ENCODE measurements at regions not wholly inside any gene's neighbourhood (a gene's known extent, or its start where the extent isn't known, plus 50 kb on each side); places are given as distances from the start of the nearest gene placed in this dataset.

DNA sequence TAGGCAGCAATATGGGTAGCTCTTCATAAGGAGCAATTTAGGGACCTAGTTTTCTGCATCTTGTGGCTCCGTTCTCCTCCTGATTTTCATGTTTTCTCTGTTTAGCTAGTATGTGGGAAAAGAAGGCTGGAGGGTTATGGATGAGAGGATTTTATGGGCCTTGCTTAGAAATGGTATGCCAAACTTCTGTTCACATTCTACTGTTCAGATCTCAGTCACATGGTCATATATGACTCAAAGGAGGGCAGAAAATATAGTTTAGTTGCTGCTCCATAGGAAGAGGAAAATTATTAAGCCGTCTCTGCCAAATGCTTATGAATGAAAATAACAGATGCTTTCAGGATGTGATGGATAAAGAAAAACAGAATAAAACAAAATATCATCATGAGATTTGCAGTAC is 361.8 kb upstream of the CWC22 start:
- DNase-seq = no peak
- intact Hi-C loops (cut with DNase I) = no loop called here

DNA sequence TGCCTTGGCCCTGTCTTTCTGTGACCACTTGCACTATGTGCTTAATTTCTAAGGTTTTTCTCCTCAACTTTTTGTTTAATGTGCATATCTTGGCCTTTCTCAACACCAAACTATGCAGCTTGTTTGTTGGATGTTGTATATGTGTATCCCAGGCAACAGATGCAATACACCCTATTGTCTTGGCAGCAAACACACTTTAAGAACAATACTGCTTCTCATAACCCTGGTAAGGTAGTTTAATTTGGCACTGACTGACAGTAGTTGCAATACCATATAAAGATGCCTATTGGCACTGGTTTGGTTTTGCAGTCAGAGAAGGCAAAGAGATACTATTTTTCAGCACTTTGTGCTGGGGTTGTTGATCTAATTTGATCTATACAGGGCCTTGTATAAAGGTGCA is 360.7 kb upstream of the CWC22 start:
- DNase-seq = no peak
- intact Hi-C loops (cut with DNase I) = no loop called here

DNA sequence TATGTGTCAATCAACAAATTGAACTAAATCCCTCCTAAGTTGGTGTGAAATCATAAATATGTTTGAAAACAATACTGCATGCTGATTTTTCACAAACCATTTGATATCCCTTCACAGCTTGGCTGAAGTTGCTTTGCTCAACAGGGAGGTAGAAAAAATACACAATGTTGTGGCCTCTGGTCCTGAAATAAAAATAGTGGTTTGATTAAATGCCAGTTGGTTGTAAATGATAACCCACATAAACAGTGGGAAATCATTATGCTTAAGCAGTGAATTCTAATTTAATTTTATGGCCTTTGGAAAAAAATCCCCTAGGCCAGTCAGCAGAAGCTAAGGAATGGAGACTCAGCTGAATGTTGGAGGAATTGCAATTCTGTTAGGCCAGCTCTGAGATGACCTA is 359.4 kb upstream of the CWC22 start:
- no peak for DNase-seq
- intact Hi-C loops (cut with DNase I) = no loop called here

DNA sequence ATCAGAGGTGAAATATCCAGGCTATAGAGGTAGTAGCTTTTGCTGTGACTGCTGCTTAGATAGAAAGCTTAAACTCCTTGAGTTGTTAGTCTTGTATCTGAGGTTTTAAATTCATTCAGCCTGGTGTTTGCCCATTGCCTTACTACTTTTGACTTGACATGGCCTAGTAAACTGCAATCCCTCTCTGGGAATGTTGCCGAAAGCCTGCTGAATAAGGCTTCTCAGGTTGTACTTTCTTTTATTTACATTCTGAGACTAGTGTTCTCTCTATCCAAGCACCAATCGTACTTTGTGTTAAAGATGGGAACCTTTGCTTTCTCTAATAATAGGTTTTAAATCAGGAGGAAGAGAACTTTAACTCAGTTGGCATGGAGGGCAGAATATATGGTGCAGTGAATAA is 357.6 kb upstream of the CWC22 start:
- intact Hi-C loops (cut with DNase I) = no loop called here
- no peak for DNase-seq

DNA sequence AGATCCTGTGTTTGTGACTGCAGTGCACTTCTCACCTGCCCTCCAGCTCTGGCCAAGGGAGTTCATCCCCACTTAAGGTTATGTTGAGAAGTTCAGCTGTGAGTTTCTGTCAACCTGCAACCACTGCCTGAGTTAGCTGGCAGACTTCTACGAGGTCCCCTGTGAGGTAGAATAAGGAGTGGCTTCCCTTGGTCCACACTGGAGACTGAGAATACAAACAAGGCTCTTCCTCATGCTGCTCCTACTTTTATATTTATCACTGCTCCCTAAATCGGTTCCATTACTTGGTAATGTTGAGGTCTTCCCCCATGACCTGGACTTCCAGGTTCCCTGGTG is 353.2 kb upstream of the CWC22 start:
- no peak for DNase-seq
- intact Hi-C loops (cut with DNase I) = no loop called here

DNA sequence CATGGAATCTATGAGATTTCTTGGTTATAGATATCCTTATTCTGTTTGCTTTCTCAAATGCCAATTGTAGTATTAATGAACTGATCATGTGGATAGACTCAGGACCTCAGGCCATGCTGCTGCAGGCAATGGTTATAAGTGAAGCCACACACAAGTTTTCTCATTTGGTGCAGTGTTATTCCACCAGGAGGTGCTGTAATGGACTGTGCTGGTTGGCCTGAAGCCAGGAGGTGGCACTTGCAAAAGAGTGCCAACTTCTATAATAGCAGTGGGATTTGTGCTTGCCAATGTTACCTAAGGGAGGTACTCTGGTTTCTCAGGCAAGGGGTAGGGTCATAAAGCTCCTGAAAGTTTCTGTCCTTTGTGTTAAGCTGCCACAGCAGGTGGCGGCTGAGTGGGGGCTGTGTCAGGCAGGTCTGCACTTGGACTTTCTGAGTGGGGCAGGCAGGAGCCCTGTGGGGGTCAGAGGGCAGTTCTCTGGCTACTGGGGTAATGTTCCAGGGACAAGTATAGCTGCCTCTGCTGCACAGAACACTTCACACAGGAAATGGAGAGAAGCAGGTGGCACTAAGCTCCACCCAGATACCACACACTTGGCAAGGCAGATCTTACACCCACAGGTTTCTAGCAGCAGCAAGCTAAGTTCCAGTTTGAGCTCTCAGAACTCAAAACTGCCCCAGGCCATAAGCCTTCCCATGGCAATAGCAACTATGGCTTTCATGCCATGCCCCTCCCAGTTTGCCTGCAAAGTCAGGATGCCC is 352.6 kb upstream of the CWC22 start:
- no peak for DNase-seq
- intact Hi-C loops (cut with DNase I) = no loop called here

DNA sequence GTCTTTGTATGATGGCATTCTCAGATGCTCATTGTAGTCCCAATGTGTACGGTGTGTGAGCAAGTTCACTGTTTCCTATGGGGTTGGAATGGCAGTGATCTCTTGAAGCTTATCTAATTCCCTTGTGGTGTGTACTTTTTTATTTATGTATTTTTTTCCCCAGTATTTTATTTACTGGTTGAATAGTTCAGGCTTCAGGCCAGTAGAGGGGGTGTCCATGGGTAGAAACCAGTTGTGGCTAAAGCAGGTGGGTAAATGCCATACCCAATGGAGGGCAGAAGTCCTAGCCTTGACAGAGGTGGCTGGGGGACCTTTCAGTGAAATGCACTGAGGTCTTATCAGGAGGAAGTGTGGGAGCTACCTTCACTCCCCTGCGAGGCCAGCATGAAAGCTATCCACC is 351.4 kb upstream of the CWC22 start:
- intact Hi-C loops (cut with DNase I) = no loop called here
- no peak for DNase-seq

DNA sequence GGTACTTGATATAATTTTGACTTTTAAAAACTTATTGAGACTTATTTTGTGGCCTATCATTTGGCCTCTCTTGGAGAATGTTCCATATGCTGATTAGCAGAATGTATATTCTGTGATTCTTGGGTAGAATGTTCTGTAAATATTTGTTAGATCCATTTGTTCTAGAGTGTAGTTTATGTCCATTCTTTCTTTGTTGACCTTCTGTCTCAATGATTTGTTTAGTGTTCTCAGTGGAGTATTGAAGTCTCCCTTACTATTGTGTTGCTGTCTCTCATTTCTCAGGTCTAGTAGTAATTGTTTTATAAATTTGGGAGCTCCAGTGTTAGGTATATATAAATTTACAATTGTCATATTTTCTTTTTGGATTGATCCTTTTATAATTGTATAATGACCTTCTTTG is 349.6 kb upstream of the CWC22 start:
- intact Hi-C loops (cut with DNase I) = no loop called here
- no peak for DNase-seq

DNA sequence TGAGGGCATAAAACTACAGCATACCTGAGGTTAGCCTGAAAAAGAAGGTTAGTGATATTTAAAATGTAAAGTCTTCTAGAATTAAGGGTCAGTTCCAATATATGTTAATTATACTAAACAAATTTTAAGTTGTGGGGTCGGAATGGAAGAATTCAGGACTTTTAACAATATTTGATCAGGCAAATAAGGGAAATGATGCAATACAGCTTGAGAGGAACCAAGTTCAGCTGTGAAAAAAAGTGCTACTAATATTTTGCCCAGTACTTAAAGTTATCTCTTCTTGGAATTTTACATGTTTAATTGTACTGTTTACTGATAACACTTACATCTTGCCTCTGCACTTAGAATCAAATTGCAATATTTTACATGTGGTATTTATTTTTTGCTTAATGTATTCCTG is 345.5 kb upstream of the CWC22 start:
- no peak for DNase-seq
- intact Hi-C loops (cut with DNase I) = no loop called here

DNA sequence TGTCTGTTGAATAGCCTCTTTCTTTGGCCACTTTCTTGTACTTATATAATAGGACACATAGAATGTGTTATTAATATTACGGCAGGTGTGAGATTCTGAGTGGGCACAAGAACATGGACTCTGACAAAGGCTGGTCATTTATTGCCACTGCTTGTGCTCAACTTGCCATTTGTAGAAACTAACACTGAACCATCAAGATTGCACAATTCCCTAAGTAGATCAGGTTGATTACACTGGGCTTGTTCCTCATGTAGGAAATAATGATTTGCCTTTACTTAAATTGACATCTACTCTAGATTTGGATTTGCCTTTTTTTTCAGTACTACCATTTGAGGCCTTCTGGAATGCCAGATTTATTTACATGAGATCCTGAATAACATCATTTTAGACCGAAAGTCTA is 342.7 kb upstream of the CWC22 start:
- DNase-seq = no peak
- intact Hi-C loops (cut with DNase I) = no loop called here

DNA sequence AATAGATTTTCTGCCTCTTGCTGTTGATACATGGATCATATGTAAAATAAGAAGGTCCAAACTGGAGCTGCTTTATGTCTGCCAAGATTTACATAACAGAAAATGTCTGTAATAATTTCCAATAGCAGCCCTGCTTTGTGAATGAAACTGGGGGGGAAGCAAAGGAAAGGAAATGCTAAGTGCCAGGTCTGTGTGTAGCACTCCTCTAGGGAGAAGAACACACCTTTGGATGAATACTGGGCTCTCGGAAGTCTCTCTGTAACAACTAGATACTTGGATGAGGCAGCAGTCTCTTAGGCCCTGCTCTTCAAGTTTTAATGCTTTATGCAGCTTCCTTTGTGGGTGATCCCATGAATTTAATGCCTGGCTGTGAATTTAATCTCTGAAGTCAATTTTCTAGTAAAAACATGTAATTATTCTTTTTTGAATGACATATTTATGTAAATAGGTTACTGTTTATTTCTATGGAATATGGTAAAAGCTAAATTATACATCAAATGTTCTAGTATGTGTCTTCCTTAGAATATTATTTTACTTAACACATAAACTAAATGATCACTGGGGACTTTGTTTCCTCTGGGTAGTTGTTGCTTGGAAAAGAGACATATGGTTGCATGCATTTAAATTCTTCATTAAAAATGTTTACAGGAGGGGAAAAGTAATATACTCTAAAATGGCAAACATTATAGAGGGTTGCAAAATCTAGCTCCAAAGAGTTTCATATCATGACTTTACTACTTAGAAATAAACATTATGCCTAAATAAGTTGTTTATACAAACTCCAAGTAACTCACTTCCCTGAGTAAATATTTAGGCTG is 336.6 kb upstream of the CWC22 start:
- DNase-seq = no peak
- intact Hi-C loops (cut with DNase I) = no loop called here

DNA sequence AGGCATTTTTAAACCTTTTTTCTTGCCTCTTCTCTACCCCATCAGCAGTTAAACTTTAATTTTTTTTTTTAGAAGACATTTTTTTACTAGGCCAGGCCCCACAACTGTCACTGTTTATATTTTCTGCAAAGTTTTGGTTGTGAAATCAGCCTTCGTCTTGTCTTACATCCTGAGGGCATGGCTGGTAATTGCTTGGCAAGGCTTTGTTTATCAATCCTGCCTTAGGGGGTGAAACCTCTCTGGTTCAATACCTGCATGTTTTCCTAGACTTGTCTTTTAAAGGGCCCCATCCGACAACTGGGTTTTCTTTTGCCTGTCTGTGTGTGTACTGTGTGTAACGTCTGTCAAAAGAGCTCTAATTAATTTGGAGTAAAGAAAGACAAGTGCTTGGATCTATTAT is 330.0 kb upstream of the CWC22 start:
- DNase-seq = no peak
- intact Hi-C loops (cut with DNase I) = no loop called here

DNA sequence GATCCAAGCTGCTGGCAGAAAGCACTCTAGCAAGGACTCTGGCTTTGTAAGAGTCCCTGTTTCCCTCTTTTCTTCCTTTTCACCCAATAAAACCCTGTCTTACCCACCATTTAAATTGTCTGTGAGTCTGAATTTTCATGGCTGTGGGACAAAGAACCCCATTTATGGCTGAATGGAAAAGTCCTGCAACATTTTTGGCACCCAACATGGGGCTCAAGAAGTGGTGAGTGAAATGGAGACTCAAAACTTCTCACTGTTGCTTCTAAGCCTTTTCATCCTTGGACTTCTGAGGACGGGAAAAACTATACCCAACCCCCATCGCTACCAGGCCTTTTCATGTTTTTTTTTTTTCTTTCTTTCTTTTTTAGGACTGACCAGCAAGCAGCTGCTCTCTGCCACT is 329.5 kb upstream of the CWC22 start:
- intact Hi-C loops (cut with DNase I) = no loop called here
- DNase-seq = no peak

DNA sequence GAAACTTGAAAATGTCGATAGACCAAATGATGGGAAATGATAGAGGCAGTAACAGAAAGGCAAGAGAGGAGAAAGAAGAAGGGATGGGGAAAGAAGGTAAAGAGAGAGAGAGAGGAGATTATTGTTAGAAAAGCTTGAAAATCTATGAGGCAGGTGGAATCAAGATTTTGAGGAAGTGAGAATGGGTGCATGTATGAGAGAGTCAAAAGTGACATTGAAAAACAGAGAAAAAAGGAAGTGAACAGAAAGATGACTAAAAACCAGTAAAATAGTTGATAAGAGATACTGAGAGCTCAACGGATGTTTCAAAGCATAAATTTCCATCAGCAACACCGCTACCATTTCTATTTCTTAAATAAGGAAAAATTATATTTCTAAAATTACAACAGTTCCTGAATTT is 327.4 kb upstream of the CWC22 start:
- DNase-seq = no peak
- intact Hi-C loops (cut with DNase I) = no loop called here

DNA sequence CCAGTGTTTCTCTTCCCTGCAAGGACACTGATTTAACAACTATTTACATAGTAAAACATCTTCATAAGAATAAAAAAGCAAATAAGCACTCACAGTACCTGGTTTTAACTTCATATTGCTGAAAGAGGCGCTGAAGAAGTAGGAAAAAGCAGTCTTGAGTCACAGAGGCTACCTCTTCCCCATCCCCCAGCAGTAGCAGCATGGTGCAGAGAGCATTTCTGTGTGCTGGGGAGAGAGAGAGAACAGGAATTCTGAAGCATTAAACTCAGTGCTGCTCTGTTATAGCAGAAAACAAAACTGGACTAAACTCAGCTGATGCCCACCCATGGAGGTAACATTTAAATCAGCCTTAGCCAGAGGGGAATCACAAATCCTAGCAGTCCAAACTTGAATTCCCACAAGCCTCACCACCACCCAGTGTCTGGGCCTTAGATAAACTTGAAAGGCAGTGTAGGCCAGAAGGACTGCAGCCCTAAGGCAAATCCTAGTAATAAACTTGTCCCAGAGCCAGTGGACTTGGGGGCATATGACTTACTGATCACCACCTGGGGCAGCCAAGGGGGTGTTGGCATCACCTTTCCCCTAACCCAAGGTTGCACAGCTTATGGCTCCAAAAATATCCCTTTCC is 321.8 kb upstream of the CWC22 start:
- intact Hi-C loops (cut with DNase I) = no loop called here

DNA sequence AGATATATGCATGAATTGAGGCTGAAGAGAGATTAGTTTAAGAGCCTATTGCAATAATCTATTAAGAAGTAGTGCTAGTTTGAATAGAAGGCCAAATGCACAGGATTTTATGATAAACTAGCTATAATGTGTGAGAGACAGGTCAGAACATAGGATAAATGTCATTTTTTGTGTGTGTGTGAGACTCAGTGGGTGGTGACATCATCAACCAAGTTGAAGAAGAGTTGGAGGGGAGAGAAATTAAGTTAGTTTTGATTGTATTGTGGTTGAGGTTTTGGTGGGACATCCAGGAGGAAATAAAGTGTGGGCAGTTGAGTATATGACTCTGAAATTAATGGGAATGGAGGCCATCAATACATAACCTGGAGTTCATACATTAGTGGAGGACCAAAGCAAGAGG is 320.1 kb upstream of the CWC22 start:
- no peak for DNase-seq
- intact Hi-C loops (cut with DNase I) = no loop called here

More for the DNA sequence above, 321.8 kb upstream of the CWC22 start:
- DNase-seq = no peak

DNA sequence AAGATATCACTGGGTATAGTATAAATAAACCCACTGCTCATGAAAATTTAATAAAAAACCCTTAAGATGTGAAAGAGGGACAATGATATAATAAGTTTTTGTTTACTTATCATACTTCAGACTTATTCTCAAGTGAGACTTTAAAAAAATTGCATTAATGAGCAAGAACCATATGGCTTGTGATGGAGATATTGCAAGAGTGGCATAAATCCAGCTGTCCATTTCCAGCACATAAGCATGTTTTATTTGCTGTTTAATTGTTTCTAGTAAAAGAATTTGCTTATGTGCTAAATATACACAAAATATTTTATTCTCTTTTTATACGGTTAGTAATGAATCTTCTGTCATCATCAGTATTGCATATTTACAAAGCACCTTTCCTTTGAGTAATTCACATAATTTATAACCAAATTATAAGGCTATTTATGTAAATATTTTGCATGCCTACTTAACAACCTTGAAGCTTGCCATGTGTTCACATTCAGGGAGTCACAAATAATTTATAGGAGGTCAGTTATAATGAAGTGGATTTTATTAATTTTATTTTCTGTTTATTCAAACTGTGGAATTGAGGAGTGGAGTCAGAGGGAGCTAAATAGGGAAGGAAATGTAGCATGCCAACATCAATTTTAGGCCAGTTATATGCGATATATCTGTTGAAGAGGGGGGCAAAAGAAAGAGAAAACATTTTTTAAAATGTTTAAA is 318.5 kb upstream of the CWC22 start:
- DNase-seq = no peak
- intact Hi-C loops (cut with DNase I) = no loop called here

DNA sequence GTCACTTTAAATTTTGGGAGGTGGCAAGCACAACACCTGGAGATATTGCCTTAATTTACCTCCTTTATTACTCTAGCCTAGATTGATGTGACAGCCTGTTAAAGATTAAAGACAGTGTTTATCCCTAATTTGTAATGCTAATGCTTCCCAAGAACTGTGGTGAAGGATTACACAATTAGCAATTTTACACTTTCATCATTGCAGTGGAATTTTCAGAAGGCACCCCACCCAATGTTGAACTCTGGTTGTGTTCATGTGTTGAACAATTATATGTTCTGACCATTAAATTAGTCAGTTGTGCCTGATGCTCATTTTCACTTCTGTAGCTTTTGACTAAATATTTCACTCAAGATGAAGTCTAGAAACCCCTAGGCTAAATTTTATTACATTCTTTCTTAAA is 317.1 kb upstream of the CWC22 start:
- DNase-seq = no peak
- intact Hi-C loops (cut with DNase I) = no loop called here

DNA sequence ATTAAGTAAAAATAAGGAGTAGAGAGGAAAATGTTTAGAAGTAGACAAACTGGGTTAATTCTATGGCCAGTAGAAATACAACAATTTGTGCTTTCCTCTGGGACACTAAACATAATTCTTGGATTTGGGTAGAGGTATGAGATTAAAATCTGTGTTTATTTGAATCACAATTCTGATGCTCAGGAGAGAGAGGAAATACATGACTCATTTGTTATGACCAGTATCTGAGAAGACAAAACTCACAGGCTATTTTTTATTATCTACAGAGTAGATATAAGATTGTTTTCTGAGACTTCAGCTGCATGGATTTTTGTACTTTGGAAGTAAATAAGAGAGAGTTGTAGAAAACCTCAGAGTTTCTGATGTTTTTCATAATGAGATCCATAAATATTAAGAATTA is 315.7 kb upstream of the CWC22 start:
- no peak for DNase-seq
- intact Hi-C loops (cut with DNase I) = no loop called here
